ENCODE measurements at regions not wholly inside any gene's neighbourhood (a gene's known extent, or its start where the extent isn't known, plus 50 kb on each side); places are given as distances from the start of the nearest gene placed in this dataset.

- Mint-ChIP-seq H3K27ac (no peak overlapping the region), H3K9me3 (no peaks in the 10 kb centered on the region), H3K36me3 (ENCODE audit: low read depth) (no peaks in the 10 kb centered on the region), H3K4me3 (no peak overlapping the region), H3K27me3 (no peaks in the 10 kb centered on the region), H3K4me1 (ENCODE audit: low read depth) (no peaks in the 10 kb centered on the region)
- DNase-seq: no peak
These were observed 170.7 kb downstream of the ANKRD50 start for GRCh38 chr4:124541652-124542420.

DNA sequence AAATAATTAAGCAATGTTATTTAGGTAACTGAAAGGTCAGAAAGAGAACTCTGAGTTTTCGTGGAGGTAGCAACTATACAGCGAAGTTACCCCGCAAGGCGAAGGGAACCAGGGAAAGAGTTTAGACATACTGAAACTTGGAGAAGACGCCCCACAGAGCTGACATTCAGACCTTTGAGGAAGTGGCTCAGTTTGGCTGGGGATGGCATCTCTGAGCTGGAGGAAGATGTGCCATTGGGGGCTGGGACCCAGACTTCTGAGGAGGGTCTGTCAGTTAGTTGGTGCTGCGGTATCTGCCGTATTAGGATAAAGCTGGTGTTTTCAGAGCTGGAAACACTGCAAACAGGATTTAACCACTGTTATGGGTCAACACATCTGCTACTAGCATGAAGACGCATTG is 156.6 kb downstream of the ANKRD50 start:
- Mint-ChIP-seq H3K4me3 (no peak overlapping the region), H3K9me3 (no peaks in the 10 kb centered on the region), H3K27me3 (no peaks in the 10 kb centered on the region), H3K4me1 (ENCODE audit: low read depth) (no peaks in the 10 kb centered on the region), H3K27ac (no peak overlapping the region), H3K36me3 (ENCODE audit: low read depth) (no peaks in the 10 kb centered on the region)
- DNase-seq: no peak

DNA sequence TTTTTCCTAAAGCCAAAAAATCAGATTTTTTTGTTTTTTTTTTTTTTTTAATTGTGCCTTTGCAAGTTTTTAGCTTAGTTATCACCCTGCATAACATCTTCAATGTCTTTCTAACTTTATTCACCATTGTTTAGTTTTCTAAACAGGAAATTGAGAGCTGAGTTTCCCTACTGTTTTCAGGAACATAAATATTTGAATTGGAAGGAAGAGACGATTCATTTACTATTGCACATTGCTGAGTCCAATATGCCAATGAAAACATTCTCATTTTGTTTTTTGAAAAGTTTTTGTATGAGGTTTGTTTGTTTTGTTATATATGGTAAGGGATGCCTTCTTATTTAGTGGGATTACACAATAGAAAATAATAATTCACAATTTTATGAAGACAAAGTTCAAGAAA is 148.4 kb downstream of the ANKRD50 start:
- DNase-seq: no peak
- Mint-ChIP-seq H3K36me3 (ENCODE audit: low read depth) (no peaks in the 10 kb centered on the region), H3K27me3 (no peaks in the 10 kb centered on the region), H3K27ac (no peak overlapping the region), H3K9me3 (no peaks in the 10 kb centered on the region), H3K4me3 (no peak overlapping the region), H3K4me1 (ENCODE audit: low read depth) (no peaks in the 10 kb centered on the region)

GRCh38 chr4:124565371-124565770 is 147.2 kb downstream of the ANKRD50 start:
- no peak for DNase-seq
- H3K27ac Mint-ChIP-seq: no peak overlapping the region
- H3K4me1 Mint-ChIP-seq (ENCODE audit: low read depth): no peaks in the 10 kb centered on the region
- H3K4me3 Mint-ChIP-seq: no peak overlapping the region
- no peaks in the 10 kb centered on the region for H3K9me3 Mint-ChIP-seq
- H3K27me3 Mint-ChIP-seq: no peaks in the 10 kb centered on the region
- H3K36me3 Mint-ChIP-seq (ENCODE audit: low read depth): no peaks in the 10 kb centered on the region

DNA sequence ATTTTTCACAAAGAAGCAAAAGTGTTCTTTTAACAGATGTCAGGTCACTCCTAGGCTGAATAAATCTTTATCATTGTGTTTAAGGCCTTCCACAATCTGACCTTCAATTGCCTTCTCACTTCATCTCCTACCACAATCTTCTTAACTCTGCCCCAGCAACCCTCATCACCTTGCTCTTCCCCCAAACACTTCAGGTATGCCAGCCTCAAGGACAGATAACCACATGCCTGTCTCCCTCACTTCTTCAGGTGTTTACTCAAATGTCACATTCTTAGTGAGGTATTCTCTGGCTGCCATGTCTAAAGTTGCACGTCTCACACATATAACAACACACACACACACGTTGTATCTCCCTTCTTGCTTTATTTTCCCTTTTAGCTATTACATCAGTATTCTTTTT is 146.5 kb downstream of the ANKRD50 start:
- Mint-ChIP-seq H3K27ac (no peak overlapping the region), H3K27me3 (no peaks in the 10 kb centered on the region), H3K4me1 (ENCODE audit: low read depth) (no peaks in the 10 kb centered on the region), H3K4me3 (no peak overlapping the region), H3K9me3 (no peaks in the 10 kb centered on the region), H3K36me3 (ENCODE audit: low read depth) (no peaks in the 10 kb centered on the region)
- no peak for DNase-seq

DNA sequence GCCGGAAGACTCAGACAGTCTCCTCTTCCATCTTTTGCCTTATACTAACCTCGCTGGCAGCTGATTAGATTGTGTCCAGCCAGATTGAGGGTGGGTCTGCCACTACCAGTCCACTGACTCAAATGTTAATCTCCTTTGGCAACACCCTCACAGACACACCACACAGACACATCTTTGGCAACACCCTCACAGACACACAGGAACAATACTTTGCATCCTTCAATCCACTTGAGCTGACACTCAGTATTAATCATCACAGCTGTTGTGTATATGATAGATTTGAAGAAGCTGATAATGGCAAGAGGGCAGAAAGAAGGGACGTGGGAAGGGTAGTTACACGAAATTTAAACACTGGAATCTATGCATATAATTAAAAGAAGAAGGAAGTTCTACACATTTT is 139.5 kb downstream of the ANKRD50 start:
- peaks cover 2% of the 10 kb centered on the region for H3K9me3 Mint-ChIP-seq
- H3K36me3 Mint-ChIP-seq (ENCODE audit: low read depth): no peaks in the 10 kb centered on the region
- no peak for DNase-seq
- no peak overlapping the region for H3K4me3 Mint-ChIP-seq
- no peaks in the 10 kb centered on the region for H3K27me3 Mint-ChIP-seq
- H3K27ac Mint-ChIP-seq: no peak overlapping the region
- no peaks in the 10 kb centered on the region for H3K4me1 Mint-ChIP-seq (ENCODE audit: low read depth)

GRCh38 chr4:124579896-124580295 is 132.6 kb downstream of the ANKRD50 start:
- Mint-ChIP-seq H3K27me3 (no peaks in the 10 kb centered on the region), H3K9me3 (peaks cover 7% of the 10 kb centered on the region), H3K4me3 (no peak overlapping the region), H3K27ac (no peak overlapping the region), H3K4me1 (ENCODE audit: low read depth) (no peaks in the 10 kb centered on the region), H3K36me3 (ENCODE audit: low read depth) (no peaks in the 10 kb centered on the region)
- DNase-seq: no peak

- DNase-seq: no peak
- H3K27ac Mint-ChIP-seq: no peak overlapping the region
- no peaks in the 10 kb centered on the region for H3K4me1 Mint-ChIP-seq (ENCODE audit: low read depth)
- no peaks in the 10 kb centered on the region for H3K36me3 Mint-ChIP-seq (ENCODE audit: low read depth)
- H3K9me3 Mint-ChIP-seq: peaks cover 2% of the 10 kb centered on the region
- no peak overlapping the region for H3K4me3 Mint-ChIP-seq
- no peaks in the 10 kb centered on the region for H3K27me3 Mint-ChIP-seq
These were observed 128.7 kb downstream of the ANKRD50 start for GRCh38 chr4:124583797-124584196.

GRCh38 chr4:124589786-124590185 is 122.7 kb downstream of the ANKRD50 start:
- no peaks in the 10 kb centered on the region for H3K27me3 Mint-ChIP-seq

GRCh38 chr4:124590480-124590879 is 122.1 kb downstream of the ANKRD50 start:
- Mint-ChIP-seq H3K9me3 (no peaks in the 10 kb centered on the region), H3K27me3 (no peaks in the 10 kb centered on the region), H3K36me3 (ENCODE audit: low read depth) (no peaks in the 10 kb centered on the region), H3K4me1 (ENCODE audit: low read depth) (no peaks in the 10 kb centered on the region), H3K4me3 (no peak overlapping the region), H3K27ac (no peak overlapping the region)
- no peak for DNase-seq

More at GRCh38 chr4:124589786-124590185, 122.7 kb downstream of the ANKRD50 start:
- H3K4me3 Mint-ChIP-seq: no peak overlapping the region
- DNase-seq: no peak
- no peaks in the 10 kb centered on the region for H3K9me3 Mint-ChIP-seq
- H3K4me1 Mint-ChIP-seq (ENCODE audit: low read depth): no peaks in the 10 kb centered on the region
- H3K27ac Mint-ChIP-seq: no peak overlapping the region
- H3K36me3 Mint-ChIP-seq (ENCODE audit: low read depth): no peaks in the 10 kb centered on the region

DNA sequence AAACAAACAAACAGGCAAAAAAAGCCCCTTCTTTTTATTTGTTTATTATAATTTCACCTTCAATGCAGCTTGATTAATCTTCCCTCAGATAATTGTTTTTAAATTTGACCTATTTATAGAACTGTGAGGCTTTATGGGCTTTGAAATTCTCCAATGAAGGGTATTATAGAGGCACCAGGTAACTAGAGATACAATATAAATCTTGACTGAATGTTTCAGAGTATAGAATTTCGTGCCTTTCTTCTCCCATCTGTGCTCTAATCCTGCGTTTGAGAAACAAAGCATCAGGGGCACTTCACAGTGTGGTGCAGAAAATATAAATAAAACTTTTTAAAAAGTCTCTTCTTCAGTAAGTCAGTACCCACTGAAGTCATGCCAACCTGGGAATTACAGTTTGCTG is 120.9 kb downstream of the ANKRD50 start:
- no peak for DNase-seq
- Mint-ChIP-seq H3K4me1 (ENCODE audit: low read depth) (no peaks in the 10 kb centered on the region), H3K27me3 (no peaks in the 10 kb centered on the region), H3K36me3 (ENCODE audit: low read depth) (no peaks in the 10 kb centered on the region), H3K27ac (no peak overlapping the region), H3K4me3 (no peak overlapping the region), H3K9me3 (no peaks in the 10 kb centered on the region)

GRCh38 chr4:124593494-124593893 is 119.0 kb downstream of the ANKRD50 start:
- Mint-ChIP-seq H3K27me3 (no peaks in the 10 kb centered on the region), H3K9me3 (no peaks in the 10 kb centered on the region), H3K4me1 (ENCODE audit: low read depth) (no peaks in the 10 kb centered on the region), H3K4me3 (no peak overlapping the region), H3K27ac (no peak overlapping the region), H3K36me3 (ENCODE audit: low read depth) (no peaks in the 10 kb centered on the region)
- no peak for DNase-seq

DNA sequence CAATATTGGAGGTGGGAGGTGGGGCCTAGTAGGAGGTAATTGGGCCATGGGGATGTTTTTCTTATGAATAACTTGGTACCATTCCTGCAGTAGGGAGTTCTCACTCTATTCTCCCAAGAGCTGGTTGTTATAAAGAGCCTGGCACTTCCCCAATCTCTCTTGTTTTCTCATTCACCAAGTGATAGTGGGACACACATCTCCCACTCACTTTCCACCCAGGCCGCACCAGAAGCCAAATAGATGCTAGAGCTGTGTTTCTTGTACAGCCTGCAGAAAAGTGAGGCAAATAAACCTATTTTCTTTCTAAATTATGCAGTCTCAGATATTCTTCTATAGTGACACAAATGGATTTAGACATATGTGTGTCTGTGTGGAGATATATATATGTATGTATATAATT is 117.6 kb downstream of the ANKRD50 start:
- H3K9me3 Mint-ChIP-seq: no peaks in the 10 kb centered on the region
- H3K27me3 Mint-ChIP-seq: no peaks in the 10 kb centered on the region
- no peaks in the 10 kb centered on the region for H3K4me1 Mint-ChIP-seq (ENCODE audit: low read depth)
- no peaks in the 10 kb centered on the region for H3K36me3 Mint-ChIP-seq (ENCODE audit: low read depth)
- no peak overlapping the region for H3K27ac Mint-ChIP-seq
- no peak for DNase-seq
- H3K4me3 Mint-ChIP-seq: no peak overlapping the region

DNA sequence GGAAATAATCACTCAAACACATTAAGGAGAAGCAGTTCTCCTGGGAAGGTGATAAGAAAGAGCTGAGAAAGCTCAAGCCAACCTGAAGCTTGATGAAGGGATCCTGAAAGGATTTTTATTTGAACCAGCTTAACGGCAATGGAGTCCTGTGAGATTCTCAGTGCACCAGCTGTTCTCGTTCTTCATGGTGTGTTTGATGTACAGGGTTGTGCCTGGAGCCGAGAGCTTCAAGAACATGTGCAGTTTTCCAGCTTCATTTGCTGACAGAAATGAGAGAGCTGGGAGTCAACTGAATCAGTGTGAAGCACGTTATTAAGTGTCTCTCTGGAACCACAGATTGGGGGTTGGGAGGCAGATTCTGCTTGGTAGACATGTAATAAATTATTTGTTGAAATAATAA is 115.7 kb downstream of the ANKRD50 start:
- no peak for DNase-seq
- H3K4me3 Mint-ChIP-seq: no peak overlapping the region
- H3K36me3 Mint-ChIP-seq (ENCODE audit: low read depth): no peaks in the 10 kb centered on the region
- no peaks in the 10 kb centered on the region for H3K9me3 Mint-ChIP-seq
- H3K27ac Mint-ChIP-seq: no peak overlapping the region
- H3K27me3 Mint-ChIP-seq: no peaks in the 10 kb centered on the region
- H3K4me1 Mint-ChIP-seq (ENCODE audit: low read depth): no peaks in the 10 kb centered on the region

DNA sequence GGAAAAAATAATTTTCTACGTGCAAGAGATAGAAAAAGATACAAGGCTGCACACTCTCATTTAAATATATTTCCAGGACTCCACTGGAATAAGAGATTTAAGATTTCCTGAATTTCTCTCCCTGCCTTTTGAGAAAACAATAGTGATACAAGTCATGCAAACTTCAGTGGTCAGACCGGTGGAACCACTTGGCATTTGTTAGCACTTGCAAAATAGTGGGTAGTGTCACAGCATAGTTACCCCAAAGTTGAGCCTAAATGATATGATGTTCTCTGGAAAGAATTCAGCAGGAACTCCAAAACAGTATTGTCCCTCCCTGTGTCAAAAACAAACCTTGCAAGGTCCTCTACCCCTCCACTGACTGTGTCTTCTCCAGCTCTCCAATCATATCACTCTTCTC is 102.3 kb downstream of the ANKRD50 start:
- Mint-ChIP-seq H3K4me1 (ENCODE audit: low read depth) (no peaks in the 10 kb centered on the region), H3K36me3 (ENCODE audit: low read depth) (no peaks in the 10 kb centered on the region), H3K9me3 (peaks cover 4% of the 10 kb centered on the region), H3K4me3 (no peak overlapping the region), H3K27ac (no peak overlapping the region), H3K27me3 (peaks cover 2% of the 10 kb centered on the region)
- no peak for DNase-seq

Measured in activated T-cell treated with anti-CD3 and anti-CD28 coated beads, Interleukin-2, amount 50 U/mL, for 24 hours (primary cell).